PC-3 (cell line): ENCODE measurements at regions not wholly inside any gene's neighbourhood (a gene's known extent, or its start where the extent isn't known, plus 50 kb on each side); places are given as distances from the start of the nearest gene placed in this dataset.

Experiments used
- ATAC-seq: fragments of 200-7000 bp; cut with Tn5 transposase; 2 replicates; pipeline ENCODE4 v1.9.1; 2020; ENCODE audit warnings: mild to moderate bottlenecking, moderate library complexity
- BruUV-seq: library from RNA; stranded (reverse); fragments of 400-500 nt; replicated peaks from 2 replicates; lab custom pipeline; 2021; lab: Mats Ljungman, UMichigan
- CTCF ChIA-PET: fragments of 300-600 bp; sonication (Branson Sonifier 250); formaldehyde crosslinking; loops from one replicate; lab custom pipeline; 2022; ENCODE audit warnings: antibody characterized with exemption; lab: Charles Lee
- POLR2A ChIA-PET: fragments of 300-600 bp; sonication (Branson Sonifier 250); formaldehyde crosslinking; loops from one replicate; lab custom pipeline; 2022; ENCODE audit warnings: antibody characterized with exemption; ENCODE audit not compliant: unreplicated experiment; lab: Charles Lee
- DNase-seq: peaks from one replicate; pipeline ENCODE4 v3.0.0-alpha.2; 2015
- H2AFZ ChIP-seq: fragments of 300-600 bp; sonication (generic); 2 replicates; pipeline ENCODE4 v1.6.0; 2016; ENCODE audit warnings: antibody characterized with exemption, low read length
- H3F3A ChIP-seq: fragments of 300-600 bp; sonication (generic); one replicate; pipeline ENCODE4 v1.6.0; 2017; ENCODE audit warnings: antibody characterized with exemption, low read length, control low read depth, mild to moderate bottlenecking; ENCODE audit not compliant: unreplicated experiment
- H3K27ac ChIP-seq: fragments of 300-600 bp; sonication (generic); 2 replicates; pipeline ENCODE4 v1.5.1; 2016; ENCODE audit warnings: mild to moderate bottlenecking, low read length
- H3K27me3 ChIP-seq: fragments of 300-600 bp; sonication (generic); 2 replicates; pipeline ENCODE4 v1.6.1; 2016; ENCODE audit warnings: low read length, mixed read lengths
- H3K36me3 ChIP-seq: fragments of 300-600 bp; sonication (generic); 2 replicates; pipeline ENCODE4 v1.6.1; 2016; ENCODE audit warnings: low read depth, mixed run types, low read length, mixed read lengths
- H3K4me1 ChIP-seq: fragments of 300-600 bp; sonication (generic); 2 replicates; pipeline ENCODE4 v1.5.1; 2016; ENCODE audit warnings: low read length; ENCODE audit not compliant: insufficient read depth
- H3K4me2 ChIP-seq: fragments of 300-600 bp; sonication (generic); 2 replicates; pipeline ENCODE4 v1.6.0; 2016; ENCODE audit warnings: low read length
- H3K4me3 ChIP-seq: fragments of 300-600 bp; sonication (generic); 2 replicates; pipeline ENCODE4 v1.5.1; 2016; ENCODE audit warnings: mild to moderate bottlenecking, low read length, mixed read lengths
- H3K79me2 ChIP-seq: fragments of 300-600 bp; sonication (generic); 2 replicates; pipeline ENCODE4 v1.6.1; 2017; ENCODE audit warnings: low read length, mixed read lengths
- H3K9ac ChIP-seq: fragments of 300-600 bp; sonication (generic); 2 replicates; pipeline ENCODE4 v1.6.0; 2016; ENCODE audit warnings: mild to moderate bottlenecking, low read length
- H3K9me2 ChIP-seq: fragments of 300-600 bp; sonication (generic); replicated peaks from 2 replicates; pipeline ENCODE4 v1.6.1; 2016; ENCODE audit warnings: mixed run types, low read length, mixed read lengths
- H3K9me3 ChIP-seq: fragments of 300-600 bp; sonication (generic); 2 replicates; pipeline ENCODE4 v1.6.1; 2016; ENCODE audit warnings: low read length, mixed read lengths
- H4K20me1 ChIP-seq: fragments of 300-600 bp; sonication (generic); 2 replicates; pipeline ENCODE4 v1.6.1; 2016; ENCODE audit warnings: low read length, mixed read lengths
- CTCF ChIP-seq: fragments of 300-600 bp; sonication (generic); conservative IDR thresholded peaks from 2 replicates; pipeline ENCODE4 v1.5.1; 2017; ENCODE audit warnings: antibody characterized with exemption, low read depth, mild to moderate bottlenecking, low read length
- EZH2 ChIP-seq: fragments of 300-600 bp; sonication (generic); IDR thresholded peaks from one replicate; pipeline ENCODE4 v1.6.1; 2017; ENCODE audit warnings: antibody characterized with exemption, mild to moderate bottlenecking, low read length; ENCODE audit not compliant: unreplicated experiment
- EZH2phosphoT487 ChIP-seq: fragments of 300-600 bp; sonication (generic); IDR thresholded peaks from 2 replicates; pipeline ENCODE4 v1.6.1; 2018; ENCODE audit warnings: mild to moderate bottlenecking, antibody characterized with exemption, low read length, borderline replicate concordance
- intact Hi-C: fragments of 100-400 bp; cut with micrococcal nuclease; formaldehyde crosslinking; loops from 2 replicates; pipeline ENCODE4 v1.9.0; 2023

GRCh38 chr14:44657696-44658388, 150.8 kb upstream of the FSCB start:
- CTCF ChIA-PET = interaction anchor here (0.6 kb wide), 1 partner anchor 1969 kb away, joined by 3 read pairs; no protein-coding TSS in a partner anchor
- intact Hi-C loops = loop anchor here (1.0 to 10.0 kb wide), 10 partner anchors 145 to 1741 kb away; no protein-coding TSS in a partner anchor
- peak; percentile 90 for ATAC-seq

GRCh38 chr14:44657203-44657602, 150.1 kb upstream of the FSCB start:
- TF ChIP-seq CTCF (no peak), EZH2 (no peak), EZH2phosphoT487 (no peak)
- POLR2A ChIA-PET = no interaction called here
- Histone ChIP-seq H4K20me1 (no peaks in the 10 kb centered on the region), H3K9me3 (no peaks in the 10 kb centered on the region), H3K4me3 (no peak overlapping the region), H3K9ac (no peak overlapping the region), H3K9me2 (no peaks in the 10 kb centered on the region), H3K4me1 (no peaks in the 10 kb centered on the region), H3K27me3 (no peaks in the 10 kb centered on the region), H3K36me3 (no peaks in the 10 kb centered on the region), H3K79me2 (no peaks in the 10 kb centered on the region), H3K4me2 (no peak overlapping the region), H3K27ac (no peak overlapping the region), H2AFZ (no peak overlapping the region), H3F3A (no peaks in the 10 kb centered on the region)
- ATAC-seq (peak; percentile 73), DNase-seq (no peak)
- CTCF ChIA-PET = interaction anchor here (0.6 kb wide), 2 partner anchors 1085 to 1968 kb away, joined by 3 read pairs; no protein-coding TSS in a partner anchor
- BruUV-seq = no TSS peak
- intact Hi-C loops = loop anchor here (1.0 to 10.0 kb wide), 10 partner anchors 146 to 1740 kb away; no protein-coding TSS in a partner anchor

More at GRCh38 chr14:44657696-44658388, 150.8 kb upstream of the FSCB start:
- peak; percentile 66 for DNase-seq
- no peak overlapping the region for H3K4me3 ChIP-seq
- H3K79me2 ChIP-seq = no peaks in the 10 kb centered on the region
- no peaks in the 10 kb centered on the region for H3K9me2 ChIP-seq
- no peaks in the 10 kb centered on the region for H3K27me3 ChIP-seq
- H3K27ac ChIP-seq = no peak overlapping the region
- H3K9me3 ChIP-seq = no peaks in the 10 kb centered on the region
- no peak overlapping the region for H2AFZ ChIP-seq
- no peak overlapping the region for H3K9ac ChIP-seq
- TF ChIP-seq EZH2 (no peak), CTCF (peak; percentile 81), EZH2phosphoT487 (no peak)
- H3K4me2 ChIP-seq = no peak overlapping the region
- H3K4me1 ChIP-seq = no peaks in the 10 kb centered on the region
- H3F3A ChIP-seq = no peaks in the 10 kb centered on the region
- no peaks in the 10 kb centered on the region for H4K20me1 ChIP-seq
- no TSS peak for BruUV-seq
- POLR2A ChIA-PET = no interaction called here
- H3K36me3 ChIP-seq = no peaks in the 10 kb centered on the region

- Histone ChIP-seq H3K36me3 (no peaks in the 10 kb centered on the region), H3K27me3 (no peaks in the 10 kb centered on the region), H4K20me1 (no peaks in the 10 kb centered on the region), H3K9me2 (no peaks in the 10 kb centered on the region), H3K27ac (no peak overlapping the region), H2AFZ (no peak overlapping the region), H3K9ac (no peak overlapping the region), H3K4me2 (no peak overlapping the region), H3K4me1 (no peaks in the 10 kb centered on the region), H3F3A (no peaks in the 10 kb centered on the region), H3K79me2 (no peaks in the 10 kb centered on the region), H3K4me3 (no peak overlapping the region), H3K9me3 (no peaks in the 10 kb centered on the region)
- intact Hi-C loops = loop anchor here (10.0 kb wide), 1 partner anchor 220 kb away; no protein-coding TSS in a partner anchor
- DNase-seq = no peak
- BruUV-seq = no TSS peak
- ChIA-PET POLR2A (no interaction called here), CTCF (no interaction called here)
- no peak for ATAC-seq
- TF ChIP-seq EZH2 (no peak), CTCF (no peak), EZH2phosphoT487 (no peak)
Observed at GRCh38 chr14:44654591-44654990, 147.5 kb upstream of the FSCB start.
